WTC11 (cell line): ENCODE measurements at regions not wholly inside any gene's neighbourhood (a gene's known extent, or its start where the extent isn't known, plus 50 kb on each side); places are given as distances from the start of the nearest gene placed in this dataset.

Experiments
- E2F5 ChIP-seq: sonication (generic); formaldehyde crosslinking; IDR thresholded peaks from 2 replicates; pipeline ENCODE4 v1.8.1; 2022; ENCODE audit warnings: mild to moderate bottlenecking, moderate library complexity, missing genetic modification reagents
- HMGXB4 ChIP-seq: sonication (generic); formaldehyde crosslinking; IDR thresholded peaks from 2 replicates; pipeline ENCODE4 v1.8.1; 2023; ENCODE audit warnings: mild to moderate bottlenecking, moderate library complexity, missing genetic modification reagents
- SMAD3 ChIP-seq: sonication (generic); formaldehyde crosslinking; IDR thresholded peaks from 2 replicates; pipeline ENCODE4 v1.8.0; 2022; ENCODE audit warnings: missing genetic modification reagents, mild to moderate bottlenecking, borderline replicate concordance
- SMAD4 ChIP-seq: sonication (generic); formaldehyde crosslinking; IDR thresholded peaks from 2 replicates; pipeline ENCODE4 v1.8.0; 2022; ENCODE audit warnings: mild to moderate bottlenecking, missing genetic modification reagents
- TCF7 ChIP-seq: sonication (generic); formaldehyde crosslinking; IDR thresholded peaks from 2 replicates; pipeline ENCODE4 v1.8.0; 2022; ENCODE audit warnings: mild to moderate bottlenecking, low read depth, missing genetic modification reagents, moderate library complexity
- ZNF416 ChIP-seq: fragments of 250-450 bp; sonication (Bioruptor Pico); IDR thresholded peaks from 2 replicates; pipeline ENCODE4 v1.9.0; 2021; ENCODE audit warnings: mild to moderate bottlenecking, inconsistent platforms
- ZNF423 ChIP-seq: fragments of 250-450 bp; sonication (Bioruptor Pico); IDR thresholded peaks from 2 replicates; pipeline ENCODE4 v2.1.2; 2022; ENCODE audit warnings: mild to moderate bottlenecking, moderate library complexity
- TF ChIP-seq, protein P1 (sequence below): fragments of 200-600 bp; IDR thresholded peaks from 2 replicates; pipeline ENCODE4 v1.8.0; 2022; ENCODE audit warnings: antibody characterized with exemption
- TF ChIP-seq, protein P2 (sequence below): sonication (generic); formaldehyde crosslinking; IDR thresholded peaks from 2 replicates; pipeline ENCODE4 v1.8.0; 2022; ENCODE audit warnings: mild to moderate bottlenecking, missing genetic modification reagents

- TF ChIP-seq, protein P1, sequence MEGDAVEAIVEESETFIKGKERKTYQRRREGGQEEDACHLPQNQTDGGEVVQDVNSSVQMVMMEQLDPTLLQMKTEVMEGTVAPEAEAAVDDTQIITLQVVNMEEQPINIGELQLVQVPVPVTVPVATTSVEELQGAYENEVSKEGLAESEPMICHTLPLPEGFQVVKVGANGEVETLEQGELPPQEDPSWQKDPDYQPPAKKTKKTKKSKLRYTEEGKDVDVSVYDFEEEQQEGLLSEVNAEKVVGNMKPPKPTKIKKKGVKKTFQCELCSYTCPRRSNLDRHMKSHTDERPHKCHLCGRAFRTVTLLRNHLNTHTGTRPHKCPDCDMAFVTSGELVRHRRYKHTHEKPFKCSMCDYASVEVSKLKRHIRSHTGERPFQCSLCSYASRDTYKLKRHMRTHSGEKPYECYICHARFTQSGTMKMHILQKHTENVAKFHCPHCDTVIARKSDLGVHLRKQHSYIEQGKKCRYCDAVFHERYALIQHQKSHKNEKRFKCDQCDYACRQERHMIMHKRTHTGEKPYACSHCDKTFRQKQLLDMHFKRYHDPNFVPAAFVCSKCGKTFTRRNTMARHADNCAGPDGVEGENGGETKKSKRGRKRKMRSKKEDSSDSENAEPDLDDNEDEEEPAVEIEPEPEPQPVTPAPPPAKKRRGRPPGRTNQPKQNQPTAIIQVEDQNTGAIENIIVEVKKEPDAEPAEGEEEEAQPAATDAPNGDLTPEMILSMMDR = no peak
- no peak for TF ChIP-seq ZNF423 (CRISPR knock-in tag)
- TF ChIP-seq TCF7 (CRISPR knock-in tag) = no peak
- TF ChIP-seq SMAD3 (CRISPR knock-in tag) = no peak
- TF ChIP-seq HMGXB4 (CRISPR knock-in tag) = no peak
- TF ChIP-seq ZNF416 (CRISPR knock-in tag) = no peak
- no peak for TF ChIP-seq SMAD4 (CRISPR knock-in tag)
- TF ChIP-seq, protein P2, sequence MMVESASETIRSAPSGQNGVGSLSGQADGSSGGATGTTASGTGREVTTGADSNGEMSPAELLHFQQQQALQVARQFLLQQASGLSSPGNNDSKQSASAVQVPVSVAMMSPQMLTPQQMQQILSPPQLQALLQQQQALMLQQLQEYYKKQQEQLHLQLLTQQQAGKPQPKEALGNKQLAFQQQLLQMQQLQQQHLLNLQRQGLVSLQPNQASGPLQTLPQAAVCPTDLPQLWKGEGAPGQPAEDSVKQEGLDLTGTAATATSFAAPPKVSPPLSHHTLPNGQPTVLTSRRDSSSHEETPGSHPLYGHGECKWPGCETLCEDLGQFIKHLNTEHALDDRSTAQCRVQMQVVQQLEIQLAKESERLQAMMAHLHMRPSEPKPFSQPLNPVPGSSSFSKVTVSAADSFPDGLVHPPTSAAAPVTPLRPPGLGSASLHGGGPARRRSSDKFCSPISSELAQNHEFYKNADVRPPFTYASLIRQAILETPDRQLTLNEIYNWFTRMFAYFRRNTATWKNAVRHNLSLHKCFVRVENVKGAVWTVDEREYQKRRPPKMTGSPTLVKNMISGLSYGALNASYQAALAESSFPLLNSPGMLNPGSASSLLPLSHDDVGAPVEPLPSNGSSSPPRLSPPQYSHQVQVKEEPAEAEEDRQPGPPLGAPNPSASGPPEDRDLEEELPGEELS = no peak
- no peak for TF ChIP-seq E2F5 (CRISPR knock-in tag)
These were observed 55.4 kb upstream of the RASGEF1B start for GRCh38 chr4:81527115-81527514.
